ENCODE measurements at regions not wholly inside any gene's neighbourhood (a gene's known extent, or its start where the extent isn't known, plus 50 kb on each side); places are given as distances from the start of the nearest gene placed in this dataset.

GRCh38 chr10:116792817-116793216 is 50.5 kb upstream of the HSPA12A start:
- no peak overlapping the region for H3K27ac ChIP-seq (ENCODE audit: insufficient read depth, low read length)
- CTCF ChIA-PET: interaction anchor here (0.6 to 1.6 kb wide), 3 partner anchors 15 to 383 kb away, joined by 3 to 8 read pairs (median 3); no protein-coding TSS in a partner anchor
- no peak overlapping the region for H3K9ac ChIP-seq (ENCODE audit: low read depth, low read length)
- no peak overlapping the region for H3K4ac ChIP-seq (ENCODE audit: low read depth, low read length)
- WGBS, 2 experiments (ENCODE audit: extremely low coverage in 2 of 2, insufficient read length in 1 of 2): no CpG with 5 or more reads among the region's 1 CpG
- dilution Hi-C loops (cut with HindIII; ENCODE audit: low sequenced_read_pairs, unreplicated experiment) (loop anchor here (25.0 kb wide), 1 partner anchor 106 kb away; no protein-coding TSS in a partner anchor), in situ Hi-C loops (cut with MboI; ENCODE audit: low sequenced_read_pairs) (loop anchor here (5.0 kb wide), 1 partner anchor 379 kb away; no protein-coding TSS in a partner anchor), intact Hi-C loops (cut with micrococcal nuclease) (no loop called here)
- no peak overlapping the region for H2BK5ac ChIP-seq (ENCODE audit: low read depth, low read length, poor library complexity, severe bottlenecking)
- no peak overlapping the region for H2AK9ac ChIP-seq (replicated peaks; ENCODE audit: low read depth, low read length, poor library complexity)
- no peak overlapping the region for H2BK15ac ChIP-seq (ENCODE audit: low read depth, low read length)
- H3K9me1 ChIP-seq (ENCODE audit: insufficient read depth, low read length): no peaks in the 10 kb centered on the region
- H3K27me3 ChIP-seq (ENCODE audit: control insufficient read depth, insufficient read depth, low read length): peaks cover 3% of the 10 kb centered on the region; the same call in 1 of the 2 replicates
- H4K20me1 ChIP-seq (ENCODE audit: insufficient read depth, low read length): no peaks in the 10 kb centered on the region
- no peak overlapping the region for H2BK20ac ChIP-seq (ENCODE audit: low read depth, low read length)
- no peak overlapping the region for H4K5ac ChIP-seq (ENCODE audit: low read depth, low read length)
- H2AK5ac ChIP-seq (ENCODE audit: low read depth, low read length): no peak overlapping the region
- no peak overlapping the region for H3K14ac ChIP-seq (replicated peaks; ENCODE audit: low read depth, low read length)
- BruUV-seq (replicated peaks): no TSS peak
- H3K4me1 ChIP-seq (ENCODE audit: control insufficient read depth, insufficient read depth, low read length): no peaks in the 10 kb centered on the region
- H4K8ac ChIP-seq (ENCODE audit: low read depth in 2 of 2, low read length in 2 of 2): no peak overlapping the region
- POLR2A ChIA-PET (ENCODE audit: unreplicated experiment): no interaction called here
- no peak overlapping the region for H4K91ac ChIP-seq (ENCODE audit: insufficient read depth, low read depth, low read length)
- no peak for DNase-seq
- H3K4me2 ChIP-seq (ENCODE audit: low read depth, low read length): no peak overlapping the region
- no peak overlapping the region for H2AFZ ChIP-seq (replicated peaks; ENCODE audit: low read length, poor library complexity)
- TF ChIP-seq NFE2L2 (IDR thresholded peaks at IDR 0.05; ENCODE audit: low read depth, low read length) (no peak), POLR2A (IDR thresholded peaks at IDR 0.05; ENCODE audit: low read depth, low read length) (no peak), FOS (IDR thresholded peaks at IDR 0.05; ENCODE audit: low read depth, low read length) (no peak), ELK1 (IDR thresholded peaks at IDR 0.05; ENCODE audit: borderline replicate concordance, low read depth, low read length) (no peak), BHLHE40 (IDR thresholded peaks at IDR 0.05; ENCODE audit: low read depth, low read length) (no peak), SMC3 (IDR thresholded peaks at IDR 0.05; ENCODE audit: low read depth, low read length) (no peak), MAZ (IDR thresholded peaks at IDR 0.05; ENCODE audit: borderline replicate concordance, low read depth, low read length) (no peak), USF2 (IDR thresholded peaks at IDR 0.05; ENCODE audit: low read depth, low read length) (no peak)
- no peak overlapping the region for H2BK120ac ChIP-seq (ENCODE audit: low read depth, low read length)
- no peaks in the 10 kb centered on the region for H3K36me3 ChIP-seq (ENCODE audit: control insufficient read depth, insufficient read depth, low read length)
- no peak overlapping the region for H3K23ac ChIP-seq (ENCODE audit: low read depth, low read length)
- ATAC-seq (ENCODE audit: low read depth): no peak
- H3K56ac ChIP-seq (ENCODE audit: extremely low read depth, insufficient read depth, low read length): no peak overlapping the region
- no peak overlapping the region for H3K4me3 ChIP-seq (ENCODE audit: insufficient read depth, low read depth, low read length)
- no peaks in the 10 kb centered on the region for H3K9me3 ChIP-seq (ENCODE audit: control insufficient read depth, insufficient read depth, low read length)
- H3K18ac ChIP-seq (ENCODE audit: low read depth, low read length): no peak overlapping the region
- no peaks in the 10 kb centered on the region for H3K79me1 ChIP-seq (ENCODE audit: low read depth in 1 of 2, low read length in 2 of 2)

Data from IMR-90 (cell line).